Jurkat, Clone E6-1 (cell line): ENCODE measurements at regions not wholly inside any gene's neighbourhood (a gene's known extent, or its start where the extent isn't known, plus 50 kb on each side); places are given as distances from the start of the nearest gene placed in this dataset.
"Not testable (repeated sequence)": the region's sequence is repeated elsewhere in the genome, so short reads cannot be mapped to it uniquely, and the experiment has no call there.

Experiments used
- DNase-seq: peaks from one replicate; pipeline ENCODE4 v3.0.0-alpha.2; 2011; ENCODE audit warnings: low read depth, low spot score
- H3K4me3 ChIP-seq: 2 replicates; pipeline ENCODE4 v1.5.1; 2011; ENCODE audit warnings: mild to moderate bottlenecking, low read length, control low read depth, moderate library complexity

GRCh38 chr15:29528276-29528675 lies 258.7 kb upstream of the NSMCE3 start:
- no peak for DNase-seq
- H3K4me3 ChIP-seq: no peak overlapping the region

- no peak overlapping the region for H3K4me3 ChIP-seq
- DNase-seq: no peak
Measured at GRCh38 chr15:29526802-29527201, 257.2 kb upstream of the NSMCE3 start.

DNA sequence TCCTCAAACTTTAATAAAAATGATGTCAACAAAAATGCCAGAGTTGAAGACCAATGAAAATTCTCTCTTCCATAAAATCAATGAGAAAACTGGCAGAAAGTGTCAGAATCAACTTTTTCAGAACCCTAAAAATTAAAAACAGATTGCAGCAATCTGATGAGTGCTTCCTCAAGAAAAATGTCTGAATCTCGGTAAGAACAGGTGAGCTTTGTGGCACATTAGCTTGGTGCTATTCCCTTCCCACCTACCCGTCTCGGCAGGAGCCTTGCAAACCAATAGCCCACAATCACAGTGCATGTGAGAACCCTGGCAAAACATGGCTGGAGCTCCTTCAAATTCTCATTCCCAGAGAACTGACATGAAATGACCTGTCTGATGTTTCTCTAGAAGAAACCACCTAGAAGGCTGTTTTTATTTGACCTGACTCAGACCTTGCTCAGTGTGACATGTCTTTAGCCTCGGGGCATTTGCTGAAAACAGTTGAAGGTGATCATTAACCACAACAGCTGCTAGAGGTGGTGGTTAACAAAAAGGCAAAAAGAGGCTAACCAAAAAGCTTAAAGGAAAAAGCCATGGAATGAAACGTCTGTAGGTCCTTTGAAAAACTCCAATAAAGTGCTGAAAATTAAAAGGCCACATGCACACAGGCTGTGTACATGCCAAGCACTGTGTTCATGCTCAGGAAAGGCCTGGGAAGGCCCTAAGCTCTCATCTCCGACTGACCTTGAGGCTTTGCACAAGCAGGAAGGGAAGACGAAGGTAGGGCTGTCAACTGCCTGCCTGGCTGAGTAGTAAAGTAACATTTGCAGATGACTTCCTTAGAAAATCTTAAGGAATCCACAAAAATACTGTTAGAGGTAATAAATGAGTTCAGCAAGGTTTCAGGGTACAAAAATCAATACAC lies 253.0 kb upstream of the NSMCE3 start:
- DNase-seq: peak; percentile 39
- no peak overlapping the region for H3K4me3 ChIP-seq

GRCh38 chr15:29518442-29518841 lies 248.8 kb upstream of the NSMCE3 start:
- H3K4me3 ChIP-seq: no peak overlapping the region
- no peak for DNase-seq

- no peak for DNase-seq
- H3K4me3 ChIP-seq: no peak overlapping the region
Measured at GRCh38 chr15:29517829-29518228, 248.2 kb upstream of the NSMCE3 start.

DNA sequence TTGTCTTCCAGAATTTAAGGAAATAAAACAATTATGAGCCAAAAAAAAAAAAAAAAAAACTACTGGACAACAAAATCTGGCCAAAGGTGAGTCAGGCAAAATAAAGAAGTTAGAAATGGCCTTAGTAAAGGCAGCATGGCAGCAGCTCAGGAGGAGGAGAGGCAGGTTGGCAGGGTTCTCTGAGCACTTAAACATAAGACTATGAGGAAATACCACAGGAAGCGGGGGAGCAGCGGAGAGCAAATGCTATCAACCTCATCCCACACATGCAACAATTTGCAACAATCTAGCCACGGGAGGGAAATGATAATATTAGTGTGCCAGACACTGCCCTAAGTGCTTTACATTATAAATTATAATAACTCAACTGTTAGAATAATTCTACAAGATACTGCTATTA lies 247.3 kb upstream of the NSMCE3 start:
- H3K4me3 ChIP-seq: no peak overlapping the region
- peak; percentile 41 for DNase-seq

GRCh38 chr15:29514926-29515325 lies 245.3 kb upstream of the NSMCE3 start:
- no peak overlapping the region for H3K4me3 ChIP-seq
- no peak for DNase-seq

DNA sequence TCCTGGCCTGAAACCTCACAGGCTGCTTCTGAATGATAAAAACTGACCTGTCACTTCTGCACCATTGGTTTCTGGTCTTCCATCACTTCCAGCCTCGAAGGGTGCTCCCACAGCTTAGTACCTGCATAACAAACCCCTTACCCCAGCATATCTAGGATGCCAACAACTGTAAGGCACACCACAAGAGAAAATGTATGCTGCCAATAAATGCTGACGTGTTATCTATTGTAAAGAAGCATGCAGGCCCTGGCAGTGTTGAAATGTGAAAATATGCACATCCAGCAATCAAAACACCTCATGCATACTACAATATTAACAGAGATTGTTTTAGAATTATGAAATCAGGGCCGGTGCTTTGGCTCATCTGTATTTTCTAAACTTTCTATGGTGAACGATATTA lies 242.0 kb upstream of the NSMCE3 start:
- no peak overlapping the region for H3K4me3 ChIP-seq
- DNase-seq: no peak

DNA sequence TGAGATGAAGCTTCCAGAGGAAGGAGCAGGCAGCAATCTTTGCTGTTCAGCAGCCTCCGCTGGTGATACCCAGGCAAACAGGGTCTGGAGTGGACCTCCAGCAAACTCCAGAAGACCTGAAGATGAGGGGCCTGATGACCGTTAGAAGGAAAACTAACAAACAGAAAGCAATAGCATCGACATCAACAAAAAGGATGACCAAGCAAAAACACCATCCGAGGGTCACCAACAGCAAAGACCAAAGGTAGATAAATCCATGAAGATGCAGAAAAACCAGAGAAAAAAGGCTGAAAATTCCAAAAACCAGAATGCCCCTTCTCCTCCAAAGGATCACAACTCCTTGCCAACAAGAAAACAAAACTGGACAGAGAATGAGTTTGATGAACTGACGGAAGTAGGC lies 235.9 kb upstream of the NSMCE3 start:
- not testable (repeated sequence) for DNase-seq, H3K4me3 ChIP-seq

DNA sequence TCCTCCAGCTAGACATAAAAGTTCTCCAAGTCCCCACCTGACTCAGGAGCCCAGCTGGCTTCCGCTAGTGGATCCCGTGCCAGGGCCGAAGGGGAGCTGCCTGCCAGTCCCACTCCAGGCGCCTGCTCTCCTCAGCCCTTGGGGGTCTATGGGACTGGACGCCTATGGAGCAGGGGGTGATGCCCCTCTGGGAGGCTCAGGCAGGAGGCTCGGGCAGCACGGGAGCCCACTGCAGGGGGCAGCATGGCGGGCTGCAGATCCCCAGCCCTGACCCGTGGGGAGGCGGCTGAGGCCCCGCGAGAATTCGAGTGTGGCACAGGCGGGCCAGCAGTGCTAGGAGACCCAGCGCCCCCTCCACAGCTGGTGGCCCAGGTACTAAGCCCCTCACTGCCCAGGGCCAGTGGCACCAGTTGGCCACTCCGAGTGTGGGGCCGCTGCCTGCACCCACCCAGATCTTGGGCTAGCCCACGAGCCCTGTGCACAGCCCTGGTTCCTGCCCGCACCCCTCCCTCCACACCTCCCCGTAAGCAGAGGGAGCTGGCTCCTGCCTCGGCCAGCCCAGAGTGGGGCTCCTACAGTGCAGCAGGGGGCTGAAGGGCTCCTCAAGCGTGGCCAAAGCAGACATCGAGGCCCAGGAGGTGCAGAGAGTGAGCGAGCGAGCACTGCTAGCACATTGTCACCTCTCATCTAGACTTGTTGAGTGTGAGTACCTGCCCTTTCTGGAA lies 221.3 kb upstream of the NSMCE3 start:
- no peak for DNase-seq
- H3K4me3 ChIP-seq: no peak overlapping the region

GRCh38 chr15:29480949-29481348 lies 211.3 kb upstream of the NSMCE3 start:
- no peak overlapping the region for H3K4me3 ChIP-seq
- DNase-seq: no peak

DNA sequence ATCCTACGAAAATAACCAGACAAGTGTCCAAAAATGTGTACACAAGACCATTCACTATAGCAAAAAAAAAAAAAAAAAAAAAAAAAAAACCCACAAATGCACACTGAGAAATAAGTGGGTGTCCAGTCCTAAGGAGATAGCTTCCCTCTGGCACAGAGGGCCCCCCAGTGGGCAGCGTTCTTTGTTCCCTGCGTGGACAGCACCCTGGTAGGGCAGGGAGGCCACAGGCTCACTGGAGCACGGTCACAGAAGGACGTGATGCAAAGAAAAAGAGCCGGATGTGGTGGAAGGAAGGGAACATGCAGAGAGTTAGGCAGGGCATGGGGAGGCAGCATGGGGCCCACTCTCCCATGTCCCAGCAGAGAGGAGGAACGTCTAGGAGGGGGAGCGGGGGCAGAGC lies 210.7 kb upstream of the NSMCE3 start:
- no peak overlapping the region for H3K4me3 ChIP-seq
- DNase-seq: no peak

- no peak overlapping the region for H3K4me3 ChIP-seq
- DNase-seq: no peak
Measured at GRCh38 chr15:29477256-29477655, 207.6 kb upstream of the NSMCE3 start.

DNA sequence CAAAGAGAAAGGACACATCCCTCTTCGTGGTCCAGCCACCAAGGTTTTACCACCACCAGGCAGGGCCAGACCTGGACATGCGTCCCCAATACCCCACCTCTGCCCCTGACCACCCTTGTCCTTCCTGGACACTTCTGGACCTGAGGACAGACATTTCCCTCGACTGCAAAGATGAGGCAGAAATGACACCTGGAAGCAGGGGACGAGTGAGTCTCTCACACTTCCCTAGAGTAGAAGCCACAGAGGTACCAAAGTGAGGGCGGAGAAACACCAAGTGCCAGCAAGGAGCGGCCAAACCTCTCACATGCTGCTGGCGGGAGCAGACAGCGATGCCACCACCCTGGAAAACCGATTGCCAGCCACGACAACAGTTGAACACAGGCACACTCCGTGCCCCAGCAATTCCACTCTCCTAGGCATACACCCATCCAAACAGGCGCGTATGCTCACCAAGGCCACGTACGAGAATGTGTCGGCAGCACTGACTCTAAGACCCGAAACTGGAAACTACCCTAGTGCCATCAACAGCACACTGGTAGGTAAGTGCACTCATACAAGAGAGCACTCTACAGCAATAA lies 207.0 kb upstream of the NSMCE3 start:
- DNase-seq: no peak
- no peak overlapping the region for H3K4me3 ChIP-seq

DNA sequence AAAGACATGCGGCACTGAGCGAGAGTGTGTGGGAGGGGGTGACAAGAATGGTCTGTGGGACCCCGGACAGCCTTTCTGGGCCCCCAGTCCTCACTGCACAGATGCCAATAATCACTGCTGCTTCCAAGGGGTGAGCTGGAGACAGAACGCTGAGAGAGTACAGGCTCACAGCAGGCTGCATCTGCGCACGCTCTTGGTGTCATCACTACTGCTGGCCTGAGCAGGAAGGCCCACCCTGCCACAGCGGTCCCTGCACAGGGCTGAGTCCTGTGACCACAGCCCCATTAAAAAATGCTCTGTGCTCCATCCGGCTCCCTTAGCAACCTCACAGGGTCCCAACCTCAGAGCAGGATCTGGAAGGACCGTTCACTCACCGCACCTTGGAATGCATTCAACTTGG lies 205.5 kb upstream of the NSMCE3 start:
- H3K4me3 ChIP-seq: no peak overlapping the region
- DNase-seq: no peak

DNA sequence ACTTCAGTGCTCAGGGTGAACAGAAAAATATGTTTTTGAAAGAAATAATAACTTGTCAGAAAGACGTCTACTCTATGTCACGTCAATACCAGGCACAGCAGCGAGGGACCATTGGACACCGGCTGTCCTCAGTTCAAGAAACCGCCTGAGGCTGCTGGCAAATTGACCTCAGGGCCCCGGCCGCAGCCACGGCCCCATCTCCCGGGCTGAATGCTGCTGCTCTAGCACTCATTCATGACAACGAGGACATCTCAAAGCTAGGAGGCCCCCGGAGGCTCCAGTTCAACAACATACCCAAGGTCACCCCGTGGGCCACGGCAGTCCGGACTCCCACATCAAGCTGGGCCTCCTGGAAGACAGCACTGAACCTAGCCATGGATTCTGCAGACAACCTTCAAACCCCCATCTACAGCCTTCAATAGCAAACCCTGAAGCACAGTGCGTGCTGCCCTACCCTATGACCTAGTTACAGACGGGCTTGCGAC lies 204.0 kb upstream of the NSMCE3 start:
- no peak for DNase-seq
- H3K4me3 ChIP-seq: no peak overlapping the region

DNA sequence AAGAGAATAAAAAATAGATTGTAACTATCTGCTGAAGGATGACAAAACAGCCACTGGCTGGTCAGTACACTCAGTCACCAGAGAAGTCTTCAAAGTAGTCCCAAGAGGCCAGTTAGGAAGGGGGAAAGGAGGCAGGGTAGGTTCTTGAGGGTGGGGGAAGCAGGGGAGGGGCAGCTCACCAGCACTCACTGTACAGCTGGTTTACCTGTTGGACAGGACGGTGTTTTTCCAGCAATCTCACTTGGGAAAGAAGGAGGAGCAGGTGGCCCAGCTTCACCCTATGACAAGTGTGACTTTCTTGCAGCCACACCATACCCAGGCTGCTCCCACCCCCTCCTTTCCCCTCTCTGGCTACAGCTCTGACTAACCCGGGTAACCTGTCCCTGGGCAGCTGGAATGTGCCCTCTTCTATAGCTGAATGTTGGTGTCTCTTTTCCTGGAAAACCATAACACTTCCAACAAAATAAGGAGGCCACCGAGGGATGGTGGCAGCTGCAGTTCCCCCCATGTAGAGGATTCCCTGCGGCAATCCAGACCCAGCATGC lies 203.4 kb upstream of the NSMCE3 start:
- H3K4me3 ChIP-seq: no peak overlapping the region
- DNase-seq: no peak

- no peak for DNase-seq
- H3K4me3 ChIP-seq: no peak overlapping the region
Measured at GRCh38 chr15:29471757-29472156, 202.1 kb upstream of the NSMCE3 start.

DNA sequence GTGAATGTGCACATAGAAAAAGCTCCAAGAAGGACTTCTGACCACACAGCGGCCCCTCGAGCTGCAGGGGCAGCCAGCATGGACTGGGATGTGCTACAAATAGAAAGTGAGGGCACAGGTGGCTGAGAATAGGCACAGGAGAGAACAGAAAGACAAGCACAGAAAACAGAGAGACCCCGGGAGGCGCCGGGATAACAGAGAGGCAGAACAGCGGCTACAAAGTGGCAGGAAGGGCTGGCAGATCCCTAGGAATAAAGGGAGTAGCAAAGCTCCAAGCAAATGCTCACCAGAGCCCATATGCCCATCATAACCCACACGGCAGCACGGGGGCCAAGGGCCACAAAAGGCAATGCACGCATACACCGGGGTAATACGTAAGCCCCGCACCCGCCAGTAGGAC lies 201.7 kb upstream of the NSMCE3 start:
- no peak for DNase-seq
- no peak overlapping the region for H3K4me3 ChIP-seq

DNA sequence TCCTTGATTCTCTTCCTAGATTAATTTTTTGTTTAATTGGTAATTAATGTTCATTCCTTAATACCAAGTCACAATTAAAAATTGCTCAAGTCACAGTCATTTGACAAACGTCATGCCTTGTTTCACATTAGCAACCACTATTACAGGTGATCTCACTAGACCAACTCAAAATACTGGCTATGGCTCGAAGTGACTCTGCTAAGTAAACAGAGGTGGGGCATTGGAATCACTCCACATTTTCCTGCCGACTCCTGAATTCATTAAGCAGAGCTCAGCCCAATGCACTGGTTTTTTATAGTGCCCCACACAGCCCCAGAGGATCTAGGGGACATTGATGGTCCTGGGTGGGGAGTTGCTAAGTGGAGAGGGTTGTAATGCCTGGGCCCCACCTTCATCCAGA lies 201.2 kb upstream of the NSMCE3 start:
- H3K4me3 ChIP-seq: no peak overlapping the region

More for the DNA sequence above, 201.2 kb upstream of the NSMCE3 start:
- DNase-seq: no peak
